DND-41 (cell line): ENCODE measurements at regions not wholly inside any gene's neighbourhood (a gene's known extent, or its start where the extent isn't known, plus 50 kb on each side); places are given as distances from the start of the nearest gene placed in this dataset.

Experiments
- EZH2 ChIP-seq: IDR thresholded peaks from 3 replicates; pipeline ENCODE4 v1.6.1; 2012; ENCODE audit warnings: borderline replicate concordance, low read depth, mild to moderate bottlenecking, moderate library complexity, low read length, inconsistent platforms; ENCODE audit not compliant: severe bottlenecking
- TF ChIP-seq, protein P1 (sequence below): IDR thresholded peaks from 2 replicates; pipeline ENCODE4 v1.5.1; 2012; ENCODE audit warnings: borderline replicate concordance, low read length, moderate library complexity, mild to moderate bottlenecking; ENCODE audit not compliant: poor library complexity, severe bottlenecking; ENCODE audit errors: extremely low read depth

DNA sequence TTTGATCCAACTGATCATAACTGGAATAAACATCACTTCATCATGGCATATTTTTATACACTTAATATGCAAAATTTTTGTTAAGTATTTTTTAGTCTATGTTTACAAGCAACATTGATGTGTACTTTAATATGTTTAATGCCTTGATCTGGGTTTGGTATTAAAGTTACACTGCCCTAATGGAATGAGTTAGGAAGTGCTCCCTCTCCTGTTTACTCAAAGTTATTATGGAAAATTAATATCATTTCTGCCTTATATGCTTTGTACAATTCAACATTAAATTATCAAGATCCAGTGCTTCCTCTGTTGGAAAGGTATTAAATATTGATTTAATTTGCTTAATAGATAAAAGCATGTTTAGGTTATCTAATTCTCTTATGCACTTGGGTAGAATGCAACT lies 927.3 kb upstream of the RAG2 start:
- TF ChIP-seq, protein P1, sequence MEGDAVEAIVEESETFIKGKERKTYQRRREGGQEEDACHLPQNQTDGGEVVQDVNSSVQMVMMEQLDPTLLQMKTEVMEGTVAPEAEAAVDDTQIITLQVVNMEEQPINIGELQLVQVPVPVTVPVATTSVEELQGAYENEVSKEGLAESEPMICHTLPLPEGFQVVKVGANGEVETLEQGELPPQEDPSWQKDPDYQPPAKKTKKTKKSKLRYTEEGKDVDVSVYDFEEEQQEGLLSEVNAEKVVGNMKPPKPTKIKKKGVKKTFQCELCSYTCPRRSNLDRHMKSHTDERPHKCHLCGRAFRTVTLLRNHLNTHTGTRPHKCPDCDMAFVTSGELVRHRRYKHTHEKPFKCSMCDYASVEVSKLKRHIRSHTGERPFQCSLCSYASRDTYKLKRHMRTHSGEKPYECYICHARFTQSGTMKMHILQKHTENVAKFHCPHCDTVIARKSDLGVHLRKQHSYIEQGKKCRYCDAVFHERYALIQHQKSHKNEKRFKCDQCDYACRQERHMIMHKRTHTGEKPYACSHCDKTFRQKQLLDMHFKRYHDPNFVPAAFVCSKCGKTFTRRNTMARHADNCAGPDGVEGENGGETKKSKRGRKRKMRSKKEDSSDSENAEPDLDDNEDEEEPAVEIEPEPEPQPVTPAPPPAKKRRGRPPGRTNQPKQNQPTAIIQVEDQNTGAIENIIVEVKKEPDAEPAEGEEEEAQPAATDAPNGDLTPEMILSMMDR = no peak
- no peak for TF ChIP-seq EZH2
